C4-2B (cell line): ENCODE measurements at regions not wholly inside any gene's neighbourhood (a gene's known extent, or its start where the extent isn't known, plus 50 kb on each side); places are given as distances from the start of the nearest gene placed in this dataset.
"Not testable (repeated sequence)": the region's sequence is repeated elsewhere in the genome, so short reads cannot be mapped to it uniquely, and the experiment has no call there.

ENCODE experiments used
- H3K27ac ChIP-seq: fragments of 450-650 bp; 2 replicates; pipeline ENCODE4 v1.5.1; 2017
- ZFX ChIP-seq: fragments of 450-650 bp; IDR thresholded peaks from 2 replicates; pipeline ENCODE4 v1.6.1; 2017
- TF ChIP-seq, protein P1 (sequence below): fragments of 450-650 bp; conservative IDR thresholded peaks from 2 replicates; pipeline ENCODE4 v1.5.1; 2017; ENCODE audit warnings: mild to moderate bottlenecking

DNA sequence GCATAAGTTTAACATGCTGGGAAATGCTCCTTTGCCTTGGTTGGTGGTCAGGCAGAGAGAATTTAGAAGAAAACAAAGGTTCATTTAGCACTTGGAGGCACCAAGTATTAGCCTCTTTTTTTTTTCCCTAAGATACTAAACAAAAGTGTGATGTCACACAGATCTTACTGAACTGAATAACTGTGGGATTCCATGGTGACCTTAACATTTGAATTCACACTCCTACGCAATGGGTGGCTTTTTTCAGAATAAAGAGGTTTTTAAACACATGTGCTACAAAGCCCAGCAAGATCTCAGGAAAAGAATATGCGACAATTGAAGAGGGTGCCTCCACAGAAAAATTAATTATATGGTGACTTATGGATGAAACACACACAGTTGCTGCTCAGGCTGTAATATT, 133.4 kb upstream of the ABCB5 start:
- no peak overlapping the region for H3K27ac ChIP-seq

DNA sequence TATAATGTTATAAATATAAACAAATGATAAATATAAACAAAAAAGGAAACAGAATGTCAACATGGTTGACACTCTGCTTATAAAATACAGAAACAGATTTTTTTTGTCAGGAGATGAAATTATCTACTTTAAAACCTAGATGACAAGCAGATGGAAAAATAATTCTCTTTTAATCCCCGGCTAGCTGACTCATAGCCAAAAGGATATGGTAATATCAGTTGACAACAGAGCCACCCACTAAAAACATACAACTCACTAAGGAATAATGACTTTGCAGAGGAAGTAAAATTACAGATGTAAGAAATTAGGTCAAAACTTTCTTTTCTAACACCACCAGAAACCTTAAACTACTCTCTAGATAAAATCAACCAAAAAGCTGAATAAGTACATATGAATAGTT, 131.1 kb upstream of the ABCB5 start:
- no peak overlapping the region for H3K27ac ChIP-seq
- no peak for TF ChIP-seq ZFX
- TF ChIP-seq, protein P1, sequence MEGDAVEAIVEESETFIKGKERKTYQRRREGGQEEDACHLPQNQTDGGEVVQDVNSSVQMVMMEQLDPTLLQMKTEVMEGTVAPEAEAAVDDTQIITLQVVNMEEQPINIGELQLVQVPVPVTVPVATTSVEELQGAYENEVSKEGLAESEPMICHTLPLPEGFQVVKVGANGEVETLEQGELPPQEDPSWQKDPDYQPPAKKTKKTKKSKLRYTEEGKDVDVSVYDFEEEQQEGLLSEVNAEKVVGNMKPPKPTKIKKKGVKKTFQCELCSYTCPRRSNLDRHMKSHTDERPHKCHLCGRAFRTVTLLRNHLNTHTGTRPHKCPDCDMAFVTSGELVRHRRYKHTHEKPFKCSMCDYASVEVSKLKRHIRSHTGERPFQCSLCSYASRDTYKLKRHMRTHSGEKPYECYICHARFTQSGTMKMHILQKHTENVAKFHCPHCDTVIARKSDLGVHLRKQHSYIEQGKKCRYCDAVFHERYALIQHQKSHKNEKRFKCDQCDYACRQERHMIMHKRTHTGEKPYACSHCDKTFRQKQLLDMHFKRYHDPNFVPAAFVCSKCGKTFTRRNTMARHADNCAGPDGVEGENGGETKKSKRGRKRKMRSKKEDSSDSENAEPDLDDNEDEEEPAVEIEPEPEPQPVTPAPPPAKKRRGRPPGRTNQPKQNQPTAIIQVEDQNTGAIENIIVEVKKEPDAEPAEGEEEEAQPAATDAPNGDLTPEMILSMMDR = no peak

More for the DNA sequence above, 133.4 kb upstream of the ABCB5 start:
- TF ChIP-seq ZFX = no peak
- TF ChIP-seq, protein P1 = no peak

DNA sequence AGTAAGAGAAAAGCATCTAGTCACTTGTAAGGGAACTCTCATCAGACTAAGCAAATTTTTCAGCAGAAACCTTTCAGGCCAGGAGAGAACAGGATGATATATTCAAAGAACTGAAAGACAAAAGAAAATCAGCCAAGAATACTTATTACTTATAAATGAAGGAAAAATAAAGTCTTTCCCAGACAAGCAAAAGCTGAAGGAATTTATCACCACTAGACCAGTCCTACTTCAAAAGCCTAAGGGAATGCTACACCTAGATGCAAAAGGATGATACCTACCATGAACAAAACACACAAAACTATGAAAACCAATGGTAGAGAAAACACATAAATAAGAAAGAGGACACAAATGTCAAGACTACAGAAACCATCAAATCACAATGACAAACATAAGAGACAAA, 126.6 kb upstream of the ABCB5 start:
- no peak for TF ChIP-seq ZFX
- TF ChIP-seq, protein P1 = no peak
- H3K27ac ChIP-seq = no peak overlapping the region

DNA sequence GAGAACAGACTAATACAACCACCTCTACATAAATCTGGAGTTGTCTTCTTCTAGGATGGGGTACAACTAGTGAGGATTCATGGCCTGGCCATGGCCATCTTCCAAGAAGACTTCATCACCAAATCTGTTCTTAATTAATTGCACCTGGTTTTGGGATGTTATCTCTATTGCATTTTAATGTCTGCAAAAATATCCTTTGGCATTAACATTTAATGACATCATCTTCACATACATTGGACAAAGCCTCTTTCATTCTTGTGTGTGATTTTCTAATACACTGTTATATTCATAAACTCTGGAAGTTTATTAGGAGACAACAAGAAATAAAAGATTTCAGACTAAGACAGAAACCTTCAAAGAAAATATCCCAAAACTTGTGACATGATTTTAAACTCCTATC, 124.2 kb upstream of the ABCB5 start:
- TF ChIP-seq, protein P1 = no peak
- no peak for TF ChIP-seq ZFX
- H3K27ac ChIP-seq = no peak overlapping the region

DNA sequence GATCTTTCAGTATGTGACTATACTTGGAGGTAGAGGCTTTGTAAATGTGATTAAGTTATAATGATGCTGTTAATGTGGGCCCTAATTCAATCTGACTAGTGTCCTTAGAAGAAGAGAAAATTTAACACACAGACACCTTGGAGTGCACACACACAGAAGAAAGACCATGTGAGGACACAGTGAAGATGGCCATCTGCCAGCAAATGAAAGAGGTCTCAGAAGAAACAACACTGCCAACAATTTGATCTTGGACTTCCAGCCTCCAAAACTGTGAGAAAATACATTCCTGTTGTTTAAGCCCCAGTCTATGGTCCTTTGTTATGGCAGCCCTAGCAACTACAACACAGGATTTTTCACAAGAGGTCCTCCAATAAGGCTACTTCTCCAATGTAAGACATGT, 120.9 kb upstream of the ABCB5 start:
- TF ChIP-seq, protein P1 = no peak
- no peak for TF ChIP-seq ZFX
- no peak overlapping the region for H3K27ac ChIP-seq

DNA sequence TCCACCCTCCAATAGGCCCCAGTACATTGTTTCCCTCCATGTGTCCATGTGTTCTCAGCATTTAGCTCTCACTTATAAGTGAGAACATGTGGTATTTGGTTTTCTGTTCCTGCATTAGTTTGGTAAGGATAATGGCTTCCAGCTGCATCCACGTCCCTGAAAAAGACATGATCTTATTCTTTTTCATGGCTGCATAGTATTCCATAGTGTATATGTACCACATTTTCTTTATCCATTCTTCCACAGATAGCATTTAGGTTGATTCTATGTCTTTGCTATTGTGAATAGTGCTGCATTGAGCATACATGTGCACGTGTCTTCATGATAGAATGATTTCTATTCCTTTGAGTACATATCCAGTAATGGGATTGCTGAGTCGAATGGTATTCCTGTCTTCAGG, 114.0 kb upstream of the ABCB5 start:
- not testable (repeated sequence) for H3K27ac ChIP-seq

DNA sequence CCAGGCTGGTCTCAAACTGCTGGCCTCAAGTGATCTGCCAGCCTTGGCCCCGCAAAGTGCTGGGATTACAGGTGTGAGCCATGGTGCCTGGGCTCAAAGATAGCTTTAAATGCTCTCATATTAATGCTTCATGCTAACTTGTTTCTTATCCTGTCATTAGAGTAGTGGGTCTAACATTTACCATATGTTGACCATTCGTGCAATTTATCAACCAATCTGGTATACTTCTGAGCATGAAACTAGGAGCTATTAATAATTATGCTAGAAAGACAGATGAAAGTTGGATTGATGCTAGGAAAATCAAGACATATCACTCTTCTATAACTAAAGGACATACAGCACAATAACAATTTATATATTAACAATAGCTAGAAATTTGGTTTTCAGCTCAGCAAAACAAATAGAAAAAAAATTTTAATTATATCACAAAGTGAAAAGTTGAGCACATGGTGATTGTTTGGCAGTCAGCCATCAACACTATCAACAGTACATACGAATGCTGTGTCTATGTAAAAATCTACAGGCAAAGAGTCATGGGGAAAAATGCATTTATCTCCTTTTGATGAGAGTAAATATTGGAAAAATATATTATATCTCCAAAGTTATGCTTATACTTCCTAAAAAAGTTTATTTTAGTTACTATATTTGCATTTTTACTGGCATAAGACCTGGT, 112.1 kb upstream of the ABCB5 start:
- H3K27ac ChIP-seq = no peak overlapping the region

DNA sequence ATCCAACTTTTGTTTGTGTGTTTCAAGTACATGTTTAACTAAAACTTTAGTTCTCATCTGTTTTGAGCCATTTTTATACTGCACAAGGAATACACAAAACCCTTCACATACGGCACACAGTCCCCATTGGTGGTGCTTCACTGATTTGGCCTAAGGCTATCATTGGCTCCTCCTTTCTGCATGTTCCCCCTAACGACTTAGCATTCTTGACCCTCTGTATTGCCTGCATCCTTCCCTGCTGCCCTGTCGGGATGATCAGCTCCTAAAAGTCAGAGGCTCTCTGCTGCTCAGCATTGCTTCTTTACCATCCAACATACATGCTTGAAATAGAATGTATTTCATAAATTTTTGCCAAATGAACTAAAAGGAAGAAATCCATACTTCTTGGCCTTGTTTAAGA, 111.4 kb upstream of the ABCB5 start:
- no peak overlapping the region for H3K27ac ChIP-seq
- TF ChIP-seq, protein P1 = no peak
- TF ChIP-seq ZFX = no peak

More for the DNA sequence above, 112.1 kb upstream of the ABCB5 start:
- TF ChIP-seq, protein P1 = no peak
